WTC11 (cell line): ENCODE measurements at regions not wholly inside any gene's neighbourhood (a gene's known extent, or its start where the extent isn't known, plus 50 kb on each side); places are given as distances from the start of the nearest gene placed in this dataset.
A peak's percentile ranks its signal among the peaks of the same experiment; 100 is the strongest.

ENCODE experiments used
- ATAC-seq: fragments of 200-7000 bp; cut with Tn5 transposase; 2 replicates; pipeline ENCODE4 v1.10.0; 2021; ENCODE audit warnings: mild to moderate bottlenecking, moderate library complexity
- CTCF ChIA-PET: fragments of 300-600 bp; sonication (Branson Sonifier 250); formaldehyde crosslinking; loops from one replicate; lab custom pipeline; 2021; ENCODE audit warnings: antibody characterized with exemption; lab: Charles Lee
- POLR2A ChIA-PET: fragments of 350-600 bp; sonication (Branson Sonifier 250); formaldehyde crosslinking; loops from one replicate; lab custom pipeline; 2021; ENCODE audit warnings: antibody characterized with exemption; lab: Charles Lee
- DNase-seq: peaks from one replicate; pipeline ENCODE4 v3.0.0; 2021; ENCODE audit warnings: low spot score
- H3K27ac Mint-ChIP-seq: 2 replicates; pipeline ENCODE4 v1.8.0; 2021; ENCODE audit warnings: mixed read lengths
- H3K27me3 Mint-ChIP-seq: 2 replicates; pipeline ENCODE4 v1.8.0; 2021; ENCODE audit warnings: low read depth, mild to moderate bottlenecking, moderate library complexity, mixed read lengths
- H3K36me3 Mint-ChIP-seq: 2 replicates; pipeline ENCODE4 v1.8.0; 2021; ENCODE audit warnings: mixed read lengths
- H3K4me1 Mint-ChIP-seq: 2 replicates; pipeline ENCODE4 v1.8.0; 2022; ENCODE audit warnings: mixed read lengths
- H3K4me3 Mint-ChIP-seq: 2 replicates; pipeline ENCODE4 v1.8.0; 2021; ENCODE audit warnings: mild to moderate bottlenecking, moderate library complexity, mixed read lengths
- H3K9me3 Mint-ChIP-seq: 2 replicates; pipeline ENCODE4 v1.8.0; 2021; ENCODE audit warnings: mixed read lengths
- CREM ChIP-seq: sonication (generic); formaldehyde crosslinking; IDR thresholded peaks from 2 replicates; pipeline ENCODE4 v1.8.1; 2022; ENCODE audit warnings: mild to moderate bottlenecking, missing genetic modification reagents, moderate library complexity
- ELF4 ChIP-seq: sonication (generic); formaldehyde crosslinking; IDR thresholded peaks from 2 replicates; pipeline ENCODE4 v1.8.1; 2022; ENCODE audit warnings: low read depth, mild to moderate bottlenecking, moderate library complexity, missing genetic modification reagents
- FOXP1 ChIP-seq: sonication (generic); formaldehyde crosslinking; IDR thresholded peaks from 2 replicates; pipeline ENCODE4 v1.8.0; 2022; ENCODE audit warnings: missing genetic modification reagents, mild to moderate bottlenecking, moderate library complexity, borderline replicate concordance
- GRHL2 ChIP-seq: fragments of 250-450 bp; sonication (Bioruptor Pico); IDR thresholded peaks from 2 replicates; pipeline ENCODE4 v1.8.0; 2022; ENCODE audit warnings: mild to moderate bottlenecking, moderate library complexity; ENCODE audit not compliant: insufficient replicate concordance, severe bottlenecking
- GTF2I ChIP-seq: fragments of 250-450 bp; sonication (Bioruptor Pico); conservative IDR thresholded peaks from 2 replicates; pipeline ENCODE4 v1.4.0; 2021; ENCODE audit warnings: mild to moderate bottlenecking
- NFATC4 ChIP-seq: fragments of 250-450 bp; sonication (Bioruptor Pico); IDR thresholded peaks from 2 replicates; pipeline ENCODE4 v1.9.0; 2021; ENCODE audit warnings: mild to moderate bottlenecking
- NFYB ChIP-seq: sonication (generic); formaldehyde crosslinking; conservative IDR thresholded peaks from 2 replicates; pipeline ENCODE4 v1.8.0; 2022; ENCODE audit warnings: low read depth, missing genetic modification reagents
- PRRX2 ChIP-seq: fragments of 250-450 bp; sonication (Bioruptor Pico); IDR thresholded peaks from 2 replicates; pipeline ENCODE4 v1.8.0; 2021; ENCODE audit warnings: mild to moderate bottlenecking
- ZNF232 ChIP-seq: sonication (generic); formaldehyde crosslinking; IDR thresholded peaks from 2 replicates; pipeline ENCODE4 v1.8.0; 2022; ENCODE audit warnings: mild to moderate bottlenecking, missing genetic modification reagents
- ZNF396 ChIP-seq: fragments of 250-450 bp; sonication (Bioruptor Pico); IDR thresholded peaks from 2 replicates; pipeline ENCODE4 v1.8.0; 2021; ENCODE audit warnings: mild to moderate bottlenecking, moderate library complexity, borderline replicate concordance
- ZNF416 ChIP-seq: fragments of 250-450 bp; sonication (Bioruptor Pico); IDR thresholded peaks from 2 replicates; pipeline ENCODE4 v1.9.0; 2021; ENCODE audit warnings: mild to moderate bottlenecking, inconsistent platforms
- ZNF423 ChIP-seq: fragments of 250-450 bp; sonication (Bioruptor Pico); IDR thresholded peaks from 2 replicates; pipeline ENCODE4 v2.1.2; 2022; ENCODE audit warnings: mild to moderate bottlenecking, moderate library complexity
- TF ChIP-seq, protein P1 (sequence below): fragments of 250-450 bp; sonication (Bioruptor Pico); IDR thresholded peaks from 2 replicates; pipeline ENCODE4 v1.9.0; 2021; ENCODE audit warnings: moderate library complexity, mild to moderate bottlenecking, inconsistent platforms, borderline replicate concordance
- TF ChIP-seq, protein P2 (sequence below): sonication (generic); formaldehyde crosslinking; IDR thresholded peaks from 2 replicates; pipeline ENCODE4 v1.8.1; 2022; ENCODE audit warnings: missing genetic modification reagents, borderline replicate concordance
- TF ChIP-seq, protein P3 (sequence below): sonication (generic); formaldehyde crosslinking; IDR thresholded peaks from 2 replicates; pipeline ENCODE4 v1.8.1; 2022; ENCODE audit warnings: mild to moderate bottlenecking, moderate library complexity, missing genetic modification reagents
- TF ChIP-seq, protein P4 (sequence below): sonication (generic); formaldehyde crosslinking; IDR thresholded peaks from 2 replicates; pipeline ENCODE4 v1.8.0; 2022; ENCODE audit warnings: mild to moderate bottlenecking, missing genetic modification reagents
- TF ChIP-seq, protein P5 (sequence below): sonication (generic); formaldehyde crosslinking; IDR thresholded peaks from 2 replicates; pipeline ENCODE4 v1.8.1; 2023; ENCODE audit warnings: mild to moderate bottlenecking, missing genetic modification reagents
- TF ChIP-seq, protein P6 (sequence below): sonication (generic); formaldehyde crosslinking; IDR thresholded peaks from 2 replicates; pipeline ENCODE4 v1.8.1; 2023; ENCODE audit warnings: mild to moderate bottlenecking, missing genetic modification reagents, borderline replicate concordance
- TF ChIP-seq, protein P7 (sequence below): fragments of 200-600 bp; IDR thresholded peaks from 2 replicates; pipeline ENCODE4 v1.8.0; 2022; ENCODE audit warnings: antibody characterized with exemption
- TF ChIP-seq, protein P8 (sequence below): fragments of 250-450 bp; sonication (Bioruptor Pico); conservative IDR thresholded peaks from 2 replicates; pipeline ENCODE4 v1.9.0; 2021; ENCODE audit warnings: mild to moderate bottlenecking

DNA sequence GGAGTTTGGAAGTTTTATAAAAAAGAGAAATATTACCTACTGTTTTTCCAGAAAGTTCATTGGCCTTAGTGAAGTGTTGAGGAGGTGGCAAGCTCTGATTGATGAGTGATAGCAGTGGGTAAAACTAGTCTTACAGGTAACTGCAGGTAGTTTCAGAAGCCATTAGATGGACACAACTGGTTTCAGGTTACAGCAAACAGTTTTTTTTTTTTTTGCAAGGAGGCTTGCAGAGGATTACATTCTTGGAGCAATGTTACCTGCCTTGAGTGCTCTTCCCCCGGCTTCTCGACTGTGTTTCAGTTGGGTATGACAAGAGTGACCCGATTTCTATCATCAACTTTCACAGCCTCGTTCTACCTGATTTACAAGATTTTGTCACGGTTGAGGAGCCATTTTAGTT is 333.4 kb downstream of the YTHDC2 start:
- Mint-ChIP-seq H3K4me3 (peak overlapping the region; percentile 47), H3K9me3 (no peaks in the 10 kb centered on the region), H3K36me3 (no peaks in the 10 kb centered on the region), H3K4me1 (peaks cover 33% of the 10 kb centered on the region)
- CTCF ChIA-PET = no interaction called here
- TF ChIP-seq ZNF396 (CRISPR knock-in tag) (no peak), CREM (no peak), GRHL2 (no peak), PRRX2 (no peak), ZNF423 (CRISPR knock-in tag) (no peak), ELF4 (CRISPR knock-in tag) (no peak)
- TF ChIP-seq, all 79 proteins: peak for 0
- Mint-ChIP-seq H3K27me3 (no peaks in the 10 kb centered on the region), H3K27ac (0 out of 2 replicates have a peak overlapping the region, but pooled peaks have one; percentile 8)
- ATAC-seq (peak; percentile 91), DNase-seq (no peak)
- POLR2A ChIA-PET = no interaction called here

DNA sequence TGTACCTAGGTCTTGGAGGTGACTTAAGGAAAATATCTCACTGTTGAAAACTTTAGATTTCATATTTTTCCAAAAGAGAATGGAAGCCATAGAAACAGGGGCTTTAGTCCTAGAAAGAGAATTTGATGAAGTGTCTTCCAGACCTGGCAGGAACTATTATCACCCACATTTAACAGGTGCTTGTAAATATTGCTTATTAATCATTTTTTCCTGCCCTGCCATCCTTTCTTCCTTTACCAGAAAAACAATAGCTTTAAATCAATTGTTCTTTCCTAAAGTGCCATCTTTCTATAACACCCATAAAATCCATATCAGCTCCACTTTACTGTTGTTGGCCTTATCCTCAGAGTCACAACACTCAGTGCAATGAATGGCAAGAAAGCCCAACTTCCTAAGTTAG is 350.9 kb downstream of the YTHDC2 start:
- Mint-ChIP-seq H3K4me1 (no peaks in the 10 kb centered on the region), H3K27me3 (no peaks in the 10 kb centered on the region), H3K27ac (no peak overlapping the region), H3K9me3 (peaks cover 21% of the 10 kb centered on the region), H3K4me3 (no peak overlapping the region), H3K36me3 (no peaks in the 10 kb centered on the region)
- ATAC-seq (no peak), DNase-seq (no peak)
- ChIA-PET CTCF (interaction anchor here (1.1 kb wide), 1 partner anchor 185 kb away, joined by 4 read pairs; no protein-coding TSS in a partner anchor), POLR2A (no interaction called here)
- TF ChIP-seq, protein P1, sequence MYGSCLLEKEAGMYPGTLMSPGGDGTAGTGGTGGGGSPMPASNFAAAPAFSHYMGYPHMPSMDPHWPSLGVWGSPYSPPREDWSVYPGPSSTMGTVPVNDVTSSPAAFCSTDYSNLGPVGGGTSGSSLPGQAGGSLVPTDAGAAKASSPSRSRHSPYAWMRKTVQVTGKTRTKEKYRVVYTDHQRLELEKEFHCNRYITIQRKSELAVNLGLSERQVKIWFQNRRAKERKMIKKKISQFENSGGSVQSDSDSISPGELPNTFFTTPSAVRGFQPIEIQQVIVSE (CRISPR knock-in tag) = no peak
- TF ChIP-seq FOXP1 (CRISPR knock-in tag) (no peak), ZNF416 (CRISPR knock-in tag) (no peak), ZNF232 (CRISPR knock-in tag) (no peak)
- TF ChIP-seq, protein P2, sequence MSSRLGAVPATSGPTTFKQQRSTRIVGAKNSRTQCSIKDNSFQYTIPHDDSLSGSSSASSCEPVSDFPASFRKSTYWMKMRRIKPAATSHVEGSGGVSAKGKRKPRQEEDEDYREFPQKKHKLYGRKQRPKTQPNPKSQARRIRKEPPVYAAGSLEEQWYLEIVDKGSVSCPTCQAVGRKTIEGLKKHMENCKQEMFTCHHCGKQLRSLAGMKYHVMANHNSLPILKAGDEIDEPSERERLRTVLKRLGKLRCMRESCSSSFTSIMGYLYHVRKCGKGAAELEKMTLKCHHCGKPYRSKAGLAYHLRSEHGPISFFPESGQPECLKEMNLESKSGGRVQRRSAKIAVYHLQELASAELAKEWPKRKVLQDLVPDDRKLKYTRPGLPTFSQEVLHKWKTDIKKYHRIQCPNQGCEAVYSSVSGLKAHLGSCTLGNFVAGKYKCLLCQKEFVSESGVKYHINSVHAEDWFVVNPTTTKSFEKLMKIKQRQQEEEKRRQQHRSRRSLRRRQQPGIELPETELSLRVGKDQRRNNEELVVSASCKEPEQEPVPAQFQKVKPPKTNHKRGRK (CRISPR knock-in tag) = no peak
- TF ChIP-seq, protein P3, sequence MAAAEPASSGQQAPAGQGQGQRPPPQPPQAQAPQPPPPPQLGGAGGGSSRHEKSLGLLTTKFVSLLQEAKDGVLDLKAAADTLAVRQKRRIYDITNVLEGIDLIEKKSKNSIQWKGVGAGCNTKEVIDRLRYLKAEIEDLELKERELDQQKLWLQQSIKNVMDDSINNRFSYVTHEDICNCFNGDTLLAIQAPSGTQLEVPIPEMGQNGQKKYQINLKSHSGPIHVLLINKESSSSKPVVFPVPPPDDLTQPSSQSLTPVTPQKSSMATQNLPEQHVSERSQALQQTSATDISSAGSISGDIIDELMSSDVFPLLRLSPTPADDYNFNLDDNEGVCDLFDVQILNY = no peak
- TF ChIP-seq, protein P4, sequence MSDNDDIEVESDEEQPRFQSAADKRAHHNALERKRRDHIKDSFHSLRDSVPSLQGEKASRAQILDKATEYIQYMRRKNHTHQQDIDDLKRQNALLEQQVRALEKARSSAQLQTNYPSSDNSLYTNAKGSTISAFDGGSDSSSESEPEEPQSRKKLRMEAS (CRISPR knock-in tag) = no peak
- TF ChIP-seq, protein P5, sequence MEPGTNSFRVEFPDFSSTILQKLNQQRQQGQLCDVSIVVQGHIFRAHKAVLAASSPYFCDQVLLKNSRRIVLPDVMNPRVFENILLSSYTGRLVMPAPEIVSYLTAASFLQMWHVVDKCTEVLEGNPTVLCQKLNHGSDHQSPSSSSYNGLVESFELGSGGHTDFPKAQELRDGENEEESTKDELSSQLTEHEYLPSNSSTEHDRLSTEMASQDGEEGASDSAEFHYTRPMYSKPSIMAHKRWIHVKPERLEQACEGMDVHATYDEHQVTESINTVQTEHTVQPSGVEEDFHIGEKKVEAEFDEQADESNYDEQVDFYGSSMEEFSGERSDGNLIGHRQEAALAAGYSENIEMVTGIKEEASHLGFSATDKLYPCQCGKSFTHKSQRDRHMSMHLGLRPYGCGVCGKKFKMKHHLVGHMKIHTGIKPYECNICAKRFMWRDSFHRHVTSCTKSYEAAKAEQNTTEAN (CRISPR knock-in tag) = no peak

DNA sequence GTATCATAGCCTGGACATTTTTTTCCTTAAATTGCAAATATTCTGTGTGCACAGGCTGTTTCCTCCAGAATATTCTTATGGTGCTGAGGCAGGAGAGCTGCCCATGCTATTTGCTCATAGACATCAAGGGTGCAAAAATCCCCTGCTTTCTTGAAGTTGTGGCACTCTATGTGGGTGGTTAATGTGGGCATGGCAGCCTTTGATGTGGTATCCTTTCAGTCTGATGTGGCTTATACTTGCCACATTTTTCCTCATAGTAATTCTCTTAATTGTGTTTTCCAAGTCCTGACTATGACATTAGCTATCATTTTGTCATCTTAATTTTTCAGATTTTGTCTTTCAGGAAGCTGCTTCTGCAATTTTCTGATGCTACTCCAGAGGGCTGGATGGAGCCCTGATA is 353.3 kb downstream of the YTHDC2 start:
- Mint-ChIP-seq H3K27ac (no peak overlapping the region), H3K4me1 (no peaks in the 10 kb centered on the region), H3K4me3 (no peak overlapping the region), H3K9me3 (peaks cover 21% of the 10 kb centered on the region), H3K27me3 (no peaks in the 10 kb centered on the region), H3K36me3 (no peaks in the 10 kb centered on the region)
- ChIA-PET POLR2A (no interaction called here), CTCF (no interaction called here)
- DNase-seq (no peak), ATAC-seq (no peak)
- TF ChIP-seq, protein P6, sequence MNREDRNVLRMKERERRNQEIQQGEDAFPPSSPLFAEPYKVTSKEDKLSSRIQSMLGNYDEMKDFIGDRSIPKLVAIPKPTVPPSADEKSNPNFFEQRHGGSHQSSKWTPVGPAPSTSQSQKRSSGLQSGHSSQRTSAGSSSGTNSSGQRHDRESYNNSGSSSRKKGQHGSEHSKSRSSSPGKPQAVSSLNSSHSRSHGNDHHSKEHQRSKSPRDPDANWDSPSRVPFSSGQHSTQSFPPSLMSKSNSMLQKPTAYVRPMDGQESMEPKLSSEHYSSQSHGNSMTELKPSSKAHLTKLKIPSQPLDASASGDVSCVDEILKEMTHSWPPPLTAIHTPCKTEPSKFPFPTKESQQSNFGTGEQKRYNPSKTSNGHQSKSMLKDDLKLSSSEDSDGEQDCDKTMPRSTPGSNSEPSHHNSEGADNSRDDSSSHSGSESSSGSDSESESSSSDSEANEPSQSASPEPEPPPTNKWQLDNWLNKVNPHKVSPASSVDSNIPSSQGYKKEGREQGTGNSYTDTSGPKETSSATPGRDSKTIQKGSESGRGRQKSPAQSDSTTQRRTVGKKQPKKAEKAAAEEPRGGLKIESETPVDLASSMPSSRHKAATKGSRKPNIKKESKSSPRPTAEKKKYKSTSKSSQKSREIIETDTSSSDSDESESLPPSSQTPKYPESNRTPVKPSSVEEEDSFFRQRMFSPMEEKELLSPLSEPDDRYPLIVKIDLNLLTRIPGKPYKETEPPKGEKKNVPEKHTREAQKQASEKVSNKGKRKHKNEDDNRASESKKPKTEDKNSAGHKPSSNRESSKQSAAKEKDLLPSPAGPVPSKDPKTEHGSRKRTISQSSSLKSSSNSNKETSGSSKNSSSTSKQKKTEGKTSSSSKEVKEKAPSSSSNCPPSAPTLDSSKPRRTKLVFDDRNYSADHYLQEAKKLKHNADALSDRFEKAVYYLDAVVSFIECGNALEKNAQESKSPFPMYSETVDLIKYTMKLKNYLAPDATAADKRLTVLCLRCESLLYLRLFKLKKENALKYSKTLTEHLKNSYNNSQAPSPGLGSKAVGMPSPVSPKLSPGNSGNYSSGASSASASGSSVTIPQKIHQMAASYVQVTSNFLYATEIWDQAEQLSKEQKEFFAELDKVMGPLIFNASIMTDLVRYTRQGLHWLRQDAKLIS (CRISPR knock-in tag) = no peak
- TF ChIP-seq NFYB (CRISPR knock-in tag) = no peak
- no peak for TF ChIP-seq NFATC4 (CRISPR knock-in tag)
- TF ChIP-seq, protein P7, sequence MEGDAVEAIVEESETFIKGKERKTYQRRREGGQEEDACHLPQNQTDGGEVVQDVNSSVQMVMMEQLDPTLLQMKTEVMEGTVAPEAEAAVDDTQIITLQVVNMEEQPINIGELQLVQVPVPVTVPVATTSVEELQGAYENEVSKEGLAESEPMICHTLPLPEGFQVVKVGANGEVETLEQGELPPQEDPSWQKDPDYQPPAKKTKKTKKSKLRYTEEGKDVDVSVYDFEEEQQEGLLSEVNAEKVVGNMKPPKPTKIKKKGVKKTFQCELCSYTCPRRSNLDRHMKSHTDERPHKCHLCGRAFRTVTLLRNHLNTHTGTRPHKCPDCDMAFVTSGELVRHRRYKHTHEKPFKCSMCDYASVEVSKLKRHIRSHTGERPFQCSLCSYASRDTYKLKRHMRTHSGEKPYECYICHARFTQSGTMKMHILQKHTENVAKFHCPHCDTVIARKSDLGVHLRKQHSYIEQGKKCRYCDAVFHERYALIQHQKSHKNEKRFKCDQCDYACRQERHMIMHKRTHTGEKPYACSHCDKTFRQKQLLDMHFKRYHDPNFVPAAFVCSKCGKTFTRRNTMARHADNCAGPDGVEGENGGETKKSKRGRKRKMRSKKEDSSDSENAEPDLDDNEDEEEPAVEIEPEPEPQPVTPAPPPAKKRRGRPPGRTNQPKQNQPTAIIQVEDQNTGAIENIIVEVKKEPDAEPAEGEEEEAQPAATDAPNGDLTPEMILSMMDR = no peak
- no peak for TF ChIP-seq ZNF416 (CRISPR knock-in tag)
- TF ChIP-seq, protein P8, sequence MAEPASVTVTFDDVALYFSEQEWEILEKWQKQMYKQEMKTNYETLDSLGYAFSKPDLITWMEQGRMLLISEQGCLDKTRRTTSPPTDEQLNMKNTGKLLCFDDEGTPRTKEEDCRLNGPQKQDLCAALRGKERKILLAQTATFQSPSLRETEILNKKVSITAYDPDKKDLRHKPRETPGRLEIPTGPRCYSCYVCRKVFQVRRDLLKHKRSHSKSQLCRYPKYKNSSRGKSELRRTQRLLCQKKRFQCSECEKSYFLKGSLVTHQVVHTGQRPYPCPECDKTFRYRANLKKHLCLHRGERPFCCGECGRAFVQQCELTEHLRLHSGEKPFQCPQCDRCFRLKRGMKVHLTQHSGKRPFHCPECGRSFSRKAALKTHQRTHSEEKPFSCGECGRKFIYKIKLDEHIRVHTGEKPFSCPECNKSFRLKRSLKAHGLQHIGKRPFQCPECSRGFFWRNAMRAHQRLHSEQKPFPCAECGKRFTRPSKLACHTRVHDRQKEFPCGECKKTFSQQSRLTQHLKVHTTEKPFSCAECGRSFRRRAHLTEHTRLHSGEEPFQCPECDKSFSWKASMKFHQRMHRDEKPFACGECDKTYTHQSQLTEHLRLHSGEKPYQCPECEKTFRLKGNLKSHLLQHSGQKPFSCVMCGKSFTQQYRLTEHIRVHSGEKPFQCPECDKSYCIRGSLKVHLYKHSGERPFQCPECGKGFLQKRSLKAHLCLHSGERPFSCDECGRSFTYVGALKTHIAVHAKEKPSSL (CRISPR knock-in tag) = no peak
- no peak for TF ChIP-seq GTF2I (CRISPR knock-in tag)
